ENCODE measurements at regions not wholly inside any gene's neighbourhood (a gene's known extent, or its start where the extent isn't known, plus 50 kb on each side); places are given as distances from the start of the nearest gene placed in this dataset.

DNA sequence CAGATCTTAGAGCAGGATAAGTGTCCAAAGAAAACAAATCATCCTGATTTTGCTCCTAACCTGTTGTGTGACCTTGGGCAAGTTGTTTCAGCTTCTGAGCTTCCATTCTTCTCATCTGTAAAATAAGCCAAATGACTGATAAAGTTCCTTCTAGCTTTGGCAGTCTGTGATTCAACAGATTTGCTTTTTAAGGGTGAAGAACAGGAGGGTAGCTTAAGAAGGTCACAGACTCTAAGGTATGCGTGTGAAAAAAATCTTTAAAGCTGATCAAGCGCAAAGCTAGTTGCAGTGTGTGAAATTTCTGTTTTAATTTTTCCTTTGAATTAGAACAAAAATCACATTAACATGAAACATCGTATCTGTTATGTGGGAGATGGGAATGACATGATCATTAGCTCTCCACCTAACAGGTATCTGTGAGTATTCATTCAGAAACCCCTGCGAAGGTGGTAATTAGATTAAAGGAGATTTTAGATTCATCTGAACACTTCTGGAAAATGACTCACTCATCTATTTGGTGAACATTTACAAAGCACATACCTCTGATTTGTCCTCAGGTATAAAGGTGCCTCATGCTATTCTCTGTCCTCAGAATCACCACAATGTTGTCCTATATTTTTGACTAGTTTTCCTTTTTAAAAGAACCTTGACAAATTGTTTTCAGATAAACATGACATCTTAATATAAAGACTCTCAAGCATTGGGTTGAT lies 131.9 kb upstream of the CPM start:
- Mint-ChIP-seq H3K36me3 (no peaks in the 10 kb centered on the region), H3K9me3 (no peaks in the 10 kb centered on the region), H3K4me1 (no peaks in the 10 kb centered on the region), H3K27me3 (no peaks in the 10 kb centered on the region), H3K4me3 (no peak overlapping the region), H3K27ac (no peak overlapping the region)
- no peak overlapping the region for H3K4me3 ChIP-seq (ENCODE audit: control insufficient read depth in 1 of 2, extremely low read depth in 1 of 2, low read length in 1 of 2)
- peaks cover 0 to 3% of the 10 kb centered on the region in 2 experiments for H3K27me3 ChIP-seq (replicated peaks in 1 of 2; ENCODE audit: control insufficient read depth in 2 of 2, extremely low read depth in 1 of 2, insufficient read depth in 2 of 2, low read length in 1 of 2)
- no peaks in the 10 kb centered on the region for H3K36me3 ChIP-seq (ENCODE audit: control insufficient read depth in 2 of 2, extremely low read depth in 1 of 2, insufficient read depth in 1 of 2, low read length in 1 of 2)
- H3K27ac ChIP-seq (ENCODE audit: low read length) = no peak overlapping the region
- H3K9me3 ChIP-seq = no peaks in the 10 kb centered on the region
- WGBS (ENCODE audit: insufficient coverage) = no CpG with 5 or more reads among the region's 4 CpGs
- DNase-seq (no peak), ATAC-seq (replicated peaks in 1 of 4) (no peak)
- ChIA-PET POLR2A (no interaction called here), CTCF (interaction anchor here in 1 of 2 donors (0.5 to 0.6 kb wide), 2 partner anchors 56 to 202 kb away, joined by 3 to 7 read pairs; no protein-coding TSS in a partner anchor)
- no peaks in the 10 kb centered on the region for H3K4me1 ChIP-seq (ENCODE audit: control insufficient read depth in 1 of 2, extremely low read depth in 1 of 2, insufficient read depth in 2 of 2, low read length in 2 of 2)

DNA sequence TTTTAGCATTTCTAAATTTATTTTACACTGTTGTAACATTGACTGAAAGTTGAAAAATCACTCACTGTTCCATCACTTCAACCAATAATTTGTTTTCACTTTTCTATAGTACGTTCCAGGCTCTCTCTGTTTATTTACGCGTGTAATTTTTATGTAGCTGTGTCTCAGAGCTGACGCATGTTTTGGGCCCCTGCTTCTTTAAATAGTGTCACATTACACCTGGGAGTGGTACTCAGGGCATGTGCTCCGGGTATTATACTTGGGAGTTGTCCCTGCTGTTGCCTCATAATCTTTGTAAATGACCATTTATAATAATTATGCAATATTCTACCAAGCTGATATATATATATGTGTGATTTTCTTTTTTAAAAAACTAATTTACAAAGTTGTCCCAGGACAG lies 132.8 kb upstream of the CPM start:
- Histone ChIP-seq H3K36me3 (ENCODE audit: control insufficient read depth in 2 of 2, extremely low read depth in 1 of 2, insufficient read depth in 1 of 2, low read length in 1 of 2) (no peaks in the 10 kb centered on the region), H3K27ac (ENCODE audit: low read length) (no peak overlapping the region), H3K27me3 (replicated peaks in 1 of 2; ENCODE audit: control insufficient read depth in 2 of 2, extremely low read depth in 1 of 2, insufficient read depth in 2 of 2, low read length in 1 of 2) (peaks cover 0 to 3% of the 10 kb centered on the region in 2 experiments), H3K4me1 (ENCODE audit: control insufficient read depth in 1 of 2, extremely low read depth in 1 of 2, insufficient read depth in 2 of 2, low read length in 2 of 2) (no peaks in the 10 kb centered on the region), H3K4me3 (ENCODE audit: control insufficient read depth in 1 of 2, extremely low read depth in 1 of 2, low read length in 1 of 2) (no peak overlapping the region), H3K9me3 (no peaks in the 10 kb centered on the region)
- no peaks in the 10 kb centered on the region for H3K27me3 Mint-ChIP-seq
- H3K36me3 Mint-ChIP-seq = no peaks in the 10 kb centered on the region
- no peak overlapping the region for H3K4me3 Mint-ChIP-seq
- CTCF ChIA-PET = interaction anchor here in 1 of 2 donors (0.6 kb wide), 1 partner anchor 57 kb away, joined by 3 read pairs; no protein-coding TSS in a partner anchor
- ATAC-seq (replicated peaks in 1 of 4) = no peak
- POLR2A ChIA-PET = no interaction called here
- H3K4me1 Mint-ChIP-seq = no peaks in the 10 kb centered on the region
- no peaks in the 10 kb centered on the region for H3K9me3 Mint-ChIP-seq
- 93% methylated on average over 3 of the region's 5 CpGs for WGBS (ENCODE audit: insufficient coverage)
- H3K27ac Mint-ChIP-seq = no peak overlapping the region
- DNase-seq = no peak

DNA sequence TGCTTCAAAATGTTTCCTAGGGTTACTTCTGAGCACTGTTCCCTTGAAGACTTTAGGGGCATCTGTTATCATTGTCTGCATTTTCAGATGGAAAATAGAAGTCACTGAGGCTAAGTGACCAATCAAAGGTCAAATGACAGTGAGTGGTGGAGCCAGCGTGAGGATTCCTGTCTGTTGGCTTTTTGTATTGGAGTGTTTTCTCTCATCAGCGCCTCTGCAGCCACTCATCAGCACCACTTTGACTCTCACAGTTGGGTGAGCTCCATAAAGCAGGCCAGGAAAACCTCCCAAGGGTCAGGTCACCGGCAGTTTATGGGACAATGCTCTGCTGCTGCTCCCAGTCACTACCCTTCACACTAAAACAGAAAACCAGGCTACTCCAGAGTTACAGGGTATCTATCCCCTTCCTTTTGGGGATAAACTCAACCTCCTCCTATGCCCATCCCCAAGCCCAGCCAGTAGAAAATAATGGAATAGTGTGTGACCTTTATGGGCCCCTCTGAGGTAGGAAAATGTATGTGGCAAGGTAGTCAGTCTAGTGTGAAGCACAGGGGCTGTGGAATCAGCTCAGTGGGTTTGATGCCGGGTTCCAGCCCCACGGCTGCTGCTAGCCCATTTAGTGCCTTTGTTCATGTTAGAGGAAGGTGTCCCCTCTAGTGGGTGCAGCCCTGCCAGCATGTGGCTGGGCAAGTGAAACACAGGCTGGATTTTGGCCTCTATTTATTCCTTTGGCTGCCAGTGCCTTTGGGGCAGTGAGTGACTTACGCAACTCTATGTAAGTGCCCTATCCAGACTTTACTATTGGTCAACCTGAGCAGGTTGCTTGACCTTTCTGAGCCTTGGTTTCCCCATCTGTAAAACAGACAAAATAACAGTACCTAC lies 133.8 kb upstream of the CPM start:
- no peak overlapping the region for H3K27ac Mint-ChIP-seq
- no peak overlapping the region for H3K4me3 Mint-ChIP-seq
- no peaks in the 10 kb centered on the region for H3K36me3 ChIP-seq (ENCODE audit: control insufficient read depth in 2 of 2, extremely low read depth in 1 of 2, insufficient read depth in 1 of 2, low read length in 1 of 2)
- no peak overlapping the region for H3K27ac ChIP-seq (ENCODE audit: low read length)
- no peak for DNase-seq
- ChIA-PET POLR2A (no interaction called here), CTCF (interaction anchor here in 1 of 2 donors (0.5 kb wide), 1 partner anchor 204 kb away, joined by 3 read pairs; no protein-coding TSS in a partner anchor)
- no peaks in the 10 kb centered on the region for H3K9me3 ChIP-seq
- H3K27me3 ChIP-seq (replicated peaks in 1 of 2; ENCODE audit: control insufficient read depth in 2 of 2, extremely low read depth in 1 of 2, insufficient read depth in 2 of 2, low read length in 1 of 2) = peaks cover 0 to 3% of the 10 kb centered on the region in 2 experiments
- 100% methylated on average over 2 of the region's 6 CpGs for WGBS (ENCODE audit: insufficient coverage)
- ATAC-seq (replicated peaks in 1 of 4) = no peak
- no peaks in the 10 kb centered on the region for H3K36me3 Mint-ChIP-seq
- H3K4me1 Mint-ChIP-seq = no peaks in the 10 kb centered on the region
- no peaks in the 10 kb centered on the region for H3K9me3 Mint-ChIP-seq
- no peak overlapping the region for H3K4me3 ChIP-seq (ENCODE audit: control insufficient read depth in 1 of 2, extremely low read depth in 1 of 2, low read length in 1 of 2)
- H3K4me1 ChIP-seq (ENCODE audit: control insufficient read depth in 1 of 2, extremely low read depth in 1 of 2, insufficient read depth in 2 of 2, low read length in 2 of 2) = no peaks in the 10 kb centered on the region
- H3K27me3 Mint-ChIP-seq = no peaks in the 10 kb centered on the region

DNA sequence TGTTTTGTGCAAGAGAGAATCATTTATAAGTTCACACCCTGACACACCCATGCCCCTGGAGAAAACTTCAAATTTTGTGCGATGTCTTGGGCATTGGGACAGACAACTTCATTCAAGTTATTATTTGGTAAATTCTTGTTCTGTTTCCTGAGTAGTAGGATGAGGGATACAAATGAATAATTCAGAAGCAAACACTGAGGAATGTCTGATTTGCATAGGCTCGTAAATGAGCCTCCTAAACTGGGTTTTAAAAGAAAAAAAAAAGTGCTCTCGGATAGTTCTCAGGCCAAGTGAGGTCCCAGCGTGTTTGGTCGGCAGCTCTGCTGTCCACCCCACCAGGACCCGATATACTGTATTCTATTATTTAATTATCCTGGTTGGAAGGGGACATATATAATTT lies 134.7 kb upstream of the CPM start:
- Histone ChIP-seq H3K4me1 (ENCODE audit: control insufficient read depth in 1 of 2, extremely low read depth in 1 of 2, insufficient read depth in 2 of 2, low read length in 2 of 2) (no peaks in the 10 kb centered on the region), H3K36me3 (ENCODE audit: control insufficient read depth in 2 of 2, extremely low read depth in 1 of 2, insufficient read depth in 1 of 2, low read length in 1 of 2) (no peaks in the 10 kb centered on the region), H3K27ac (ENCODE audit: low read length) (no peak overlapping the region), H3K27me3 (replicated peaks in 1 of 2; ENCODE audit: control insufficient read depth in 2 of 2, extremely low read depth in 1 of 2, insufficient read depth in 2 of 2, low read length in 1 of 2) (peaks cover 0 to 3% of the 10 kb centered on the region in 2 experiments), H3K9me3 (no peaks in the 10 kb centered on the region), H3K4me3 (ENCODE audit: control insufficient read depth in 1 of 2, extremely low read depth in 1 of 2, low read length in 1 of 2) (no peak overlapping the region)
- CTCF ChIA-PET = interaction anchor here in 1 of 2 donors (0.5 to 0.6 kb wide), 3 partner anchors 178 to 1454 kb away, joined by 3 to 5 read pairs (median 3); no protein-coding TSS in a partner anchor
- Mint-ChIP-seq H3K27ac (no peak overlapping the region), H3K36me3 (no peaks in the 10 kb centered on the region), H3K4me3 (no peak overlapping the region), H3K27me3 (no peaks in the 10 kb centered on the region), H3K4me1 (no peaks in the 10 kb centered on the region), H3K9me3 (no peaks in the 10 kb centered on the region)
- ATAC-seq (replicated peaks in 1 of 4) = no peak
- POLR2A ChIA-PET = no interaction called here
- DNase-seq = no peak
- WGBS (ENCODE audit: insufficient coverage) = no CpG with 5 or more reads among the region's 6 CpGs

DNA sequence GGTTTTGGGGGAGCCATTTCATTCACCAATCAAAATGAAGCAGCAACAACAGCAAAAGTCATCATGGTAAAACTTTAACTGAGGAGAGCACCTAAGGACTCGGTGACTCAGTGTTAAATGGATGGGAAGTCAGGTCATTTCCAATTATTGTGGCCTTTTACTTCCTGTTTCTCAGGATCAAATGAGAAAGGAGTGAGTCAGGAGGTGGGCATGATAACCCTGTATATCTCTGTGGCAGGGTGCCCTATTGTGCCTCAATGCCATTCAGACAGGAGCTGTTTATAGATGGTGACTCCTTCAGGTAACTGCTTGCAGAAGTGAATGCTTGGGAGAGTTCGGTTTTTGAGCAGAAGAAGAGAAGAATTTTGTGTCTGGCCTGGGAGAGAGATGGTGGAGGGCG lies 135.5 kb upstream of the CPM start:
- H3K27ac ChIP-seq (ENCODE audit: low read length) = no peak overlapping the region
- peaks cover 3 to 5% of the 10 kb centered on the region in 2 donors for H3K27me3 Mint-ChIP-seq
- H3K27me3 ChIP-seq (replicated peaks in 1 of 2; ENCODE audit: control insufficient read depth in 2 of 2, extremely low read depth in 1 of 2, insufficient read depth in 2 of 2, low read length in 1 of 2) = peaks cover 0 to 3% of the 10 kb centered on the region in 2 experiments
- ATAC-seq (replicated peaks in 1 of 4) (no peak), DNase-seq (no peak)
- no peak overlapping the region for H3K27ac Mint-ChIP-seq
- WGBS (ENCODE audit: insufficient coverage) = 29% methylated on average over 1 of the region's 3 CpGs
- H3K4me1 Mint-ChIP-seq = no peaks in the 10 kb centered on the region
- no peaks in the 10 kb centered on the region for H3K9me3 ChIP-seq
- no peaks in the 10 kb centered on the region for H3K9me3 Mint-ChIP-seq
- H3K4me1 ChIP-seq (ENCODE audit: control insufficient read depth in 1 of 2, extremely low read depth in 1 of 2, insufficient read depth in 2 of 2, low read length in 2 of 2) = no peaks in the 10 kb centered on the region
- no peak overlapping the region for H3K4me3 ChIP-seq (ENCODE audit: control insufficient read depth in 1 of 2, extremely low read depth in 1 of 2, low read length in 1 of 2)
- POLR2A ChIA-PET = no interaction called here
- H3K36me3 Mint-ChIP-seq = no peaks in the 10 kb centered on the region
- CTCF ChIA-PET = interaction anchor here in 1 of 2 donors (0.6 kb wide), 1 partner anchor 1453 kb away, joined by 3 read pairs; no protein-coding TSS in a partner anchor
- no peaks in the 10 kb centered on the region for H3K36me3 ChIP-seq (ENCODE audit: control insufficient read depth in 2 of 2, extremely low read depth in 1 of 2, insufficient read depth in 1 of 2, low read length in 1 of 2)
- no peak overlapping the region for H3K4me3 Mint-ChIP-seq

DNA sequence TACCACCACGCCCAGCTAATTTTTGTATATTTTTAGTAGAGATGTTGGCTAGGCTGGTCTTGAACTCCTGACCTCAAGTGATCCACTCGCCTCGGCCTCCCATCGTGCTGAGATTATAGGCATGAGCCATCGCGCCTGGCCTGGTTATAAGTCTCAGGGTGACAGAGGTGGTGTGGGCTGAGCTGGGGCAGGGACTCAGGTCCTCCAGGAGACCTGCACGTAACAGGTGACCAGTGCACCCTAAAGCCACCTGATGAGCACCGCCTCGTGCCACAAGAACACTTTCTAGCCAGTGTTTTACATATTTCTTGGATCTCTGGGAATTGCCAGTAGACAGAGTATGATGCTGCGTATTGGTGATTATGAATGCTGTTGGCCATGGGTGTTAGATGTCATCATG lies 136.5 kb upstream of the CPM start:
- Mint-ChIP-seq H3K27me3 (peaks cover 3 to 12% of the 10 kb centered on the region in 2 donors), H3K4me3 (no peak overlapping the region), H3K9me3 (no peaks in the 10 kb centered on the region), H3K4me1 (no peaks in the 10 kb centered on the region), H3K36me3 (no peaks in the 10 kb centered on the region), H3K27ac (no peak overlapping the region)
- no peak overlapping the region for H3K4me3 ChIP-seq (ENCODE audit: control insufficient read depth in 1 of 2, extremely low read depth in 1 of 2, low read length in 1 of 2)
- peaks cover 0 to 3% of the 10 kb centered on the region in 2 experiments for H3K27me3 ChIP-seq (replicated peaks in 1 of 2; ENCODE audit: control insufficient read depth in 2 of 2, extremely low read depth in 1 of 2, insufficient read depth in 2 of 2, low read length in 1 of 2)
- ChIA-PET CTCF (interaction anchor here (0.7 to 1.6 kb wide), 5 partner anchors 8 to 209 kb away, joined by 3 to 5 read pairs (median 4); no protein-coding TSS in a partner anchor), POLR2A (interaction anchor here in 1 of 2 donors (0.6 kb wide), 1 partner anchor 112 kb away, joined by 4 read pairs; no protein-coding TSS in a partner anchor)
- H3K9me3 ChIP-seq = no peaks in the 10 kb centered on the region
- no peak for ATAC-seq (replicated peaks in 1 of 4)
- no peaks in the 10 kb centered on the region for H3K36me3 ChIP-seq (ENCODE audit: control insufficient read depth in 2 of 2, extremely low read depth in 1 of 2, insufficient read depth in 1 of 2, low read length in 1 of 2)
- no peaks in the 10 kb centered on the region for H3K4me1 ChIP-seq (ENCODE audit: control insufficient read depth in 1 of 2, extremely low read depth in 1 of 2, insufficient read depth in 2 of 2, low read length in 2 of 2)
- no peak overlapping the region for H3K27ac ChIP-seq (ENCODE audit: low read length)
- WGBS (ENCODE audit: insufficient coverage) = 84% methylated on average over 9 of the region's 10 CpGs
- DNase-seq = no peak

Data from T-cell (primary cell).